ENCODE measurements at regions not wholly inside any gene's neighbourhood (a gene's known extent, or its start where the extent isn't known, plus 50 kb on each side); places are given as distances from the start of the nearest gene placed in this dataset.

- H3K4me3 ChIP-seq (ENCODE audit: low read length): no peak overlapping the region
- peaks cover 9% of the 10 kb centered on the region; the same call in 1 of the 2 replicates for H3K9me3 ChIP-seq (ENCODE audit: low read length)
- no peaks in the 10 kb centered on the region for H3K36me3 ChIP-seq (ENCODE audit: insufficient read depth, low read length)
- H3K79me2 ChIP-seq (ENCODE audit: low read length): no peaks in the 10 kb centered on the region
- H2AFZ ChIP-seq (ENCODE audit: low read length): no peak overlapping the region
- H3K27me3 ChIP-seq (ENCODE audit: low read length): no peaks in the 10 kb centered on the region
- H3K27ac ChIP-seq (ENCODE audit: low read length): no peak overlapping the region
- H3K9me2 ChIP-seq (replicated peaks; ENCODE audit: insufficient read depth, low read length): no peaks in the 10 kb centered on the region
- H4K20me1 ChIP-seq (ENCODE audit: insufficient read depth, low read depth, low read length): no peaks in the 10 kb centered on the region
- no peak overlapping the region for H3K4me2 ChIP-seq (ENCODE audit: low read depth, low read length, poor library complexity, severe bottlenecking)
- DNase-seq: no peak
- H3K4me1 ChIP-seq (ENCODE audit: low read length): no peaks in the 10 kb centered on the region
- no peak overlapping the region for H3K9ac ChIP-seq (ENCODE audit: low read length)
These were observed 1333.5 kb upstream of the CADM2 start for GRCh38 chr3:83625261-83625660.

GRCh38 chr3:83628471-83628870 lies 1330.3 kb upstream of the CADM2 start:
- Histone ChIP-seq H3K4me3 (ENCODE audit: low read length) (no peak overlapping the region), H3K36me3 (ENCODE audit: insufficient read depth, low read length) (no peaks in the 10 kb centered on the region), H3K9ac (ENCODE audit: low read length) (no peak overlapping the region), H3K27me3 (ENCODE audit: low read length) (no peaks in the 10 kb centered on the region), H4K20me1 (ENCODE audit: insufficient read depth, low read depth, low read length) (no peaks in the 10 kb centered on the region), H3K9me3 (ENCODE audit: low read length) (peaks cover 17% of the 10 kb centered on the region), H3K9me2 (replicated peaks; ENCODE audit: insufficient read depth, low read length) (no peaks in the 10 kb centered on the region), H2AFZ (ENCODE audit: low read length) (no peak overlapping the region), H3K4me2 (ENCODE audit: low read depth, low read length, poor library complexity, severe bottlenecking) (no peak overlapping the region), H3K27ac (ENCODE audit: low read length) (no peak overlapping the region), H3K4me1 (ENCODE audit: low read length) (no peaks in the 10 kb centered on the region), H3K79me2 (ENCODE audit: low read length) (no peaks in the 10 kb centered on the region)
- no peak for DNase-seq

GRCh38 chr3:83632526-83632925 lies 1326.3 kb upstream of the CADM2 start:
- Histone ChIP-seq H3K79me2 (ENCODE audit: low read length) (no peaks in the 10 kb centered on the region), H3K4me3 (ENCODE audit: low read length) (no peak overlapping the region), H3K9me3 (ENCODE audit: low read length) (peaks cover 31% of the 10 kb centered on the region), H3K9ac (ENCODE audit: low read length) (no peak overlapping the region), H4K20me1 (ENCODE audit: insufficient read depth, low read depth, low read length) (no peaks in the 10 kb centered on the region), H3K27me3 (ENCODE audit: low read length) (no peaks in the 10 kb centered on the region), H3K9me2 (replicated peaks; ENCODE audit: insufficient read depth, low read length) (no peaks in the 10 kb centered on the region), H2AFZ (ENCODE audit: low read length) (no peak overlapping the region), H3K4me1 (ENCODE audit: low read length) (no peaks in the 10 kb centered on the region), H3K27ac (ENCODE audit: low read length) (no peak overlapping the region), H3K4me2 (ENCODE audit: low read depth, low read length, poor library complexity, severe bottlenecking) (no peak overlapping the region), H3K36me3 (ENCODE audit: insufficient read depth, low read length) (no peaks in the 10 kb centered on the region)
- no peak for DNase-seq

GRCh38 chr3:83633758-83634157 lies 1325.0 kb upstream of the CADM2 start:
- DNase-seq: no peak
- Histone ChIP-seq H2AFZ (ENCODE audit: low read length) (no peak overlapping the region), H3K9me3 (ENCODE audit: low read length) (peaks cover 31% of the 10 kb centered on the region), H3K9me2 (replicated peaks; ENCODE audit: insufficient read depth, low read length) (no peaks in the 10 kb centered on the region), H3K27ac (ENCODE audit: low read length) (no peak overlapping the region), H3K27me3 (ENCODE audit: low read length) (no peaks in the 10 kb centered on the region), H3K36me3 (ENCODE audit: insufficient read depth, low read length) (no peaks in the 10 kb centered on the region), H3K4me2 (ENCODE audit: low read depth, low read length, poor library complexity, severe bottlenecking) (no peak overlapping the region), H4K20me1 (ENCODE audit: insufficient read depth, low read depth, low read length) (no peaks in the 10 kb centered on the region), H3K9ac (ENCODE audit: low read length) (no peak overlapping the region), H3K79me2 (ENCODE audit: low read length) (no peaks in the 10 kb centered on the region), H3K4me1 (ENCODE audit: low read length) (no peaks in the 10 kb centered on the region), H3K4me3 (ENCODE audit: low read length) (no peak overlapping the region)

GRCh38 chr3:83649692-83650091 lies 1309.1 kb upstream of the CADM2 start:
- peaks cover 46% of the 10 kb centered on the region for H3K9me3 ChIP-seq (ENCODE audit: low read length)
- no peak overlapping the region for H3K27ac ChIP-seq (ENCODE audit: low read length)
- no peaks in the 10 kb centered on the region for H3K4me1 ChIP-seq (ENCODE audit: low read length)
- H3K27me3 ChIP-seq (ENCODE audit: low read length): no peaks in the 10 kb centered on the region
- H4K20me1 ChIP-seq (ENCODE audit: insufficient read depth, low read depth, low read length): no peaks in the 10 kb centered on the region
- no peaks in the 10 kb centered on the region for H3K36me3 ChIP-seq (ENCODE audit: insufficient read depth, low read length)
- no peaks in the 10 kb centered on the region for H3K9me2 ChIP-seq (replicated peaks; ENCODE audit: insufficient read depth, low read length)
- no peak for DNase-seq
- no peak overlapping the region for H3K9ac ChIP-seq (ENCODE audit: low read length)
- H3K4me3 ChIP-seq (ENCODE audit: low read length): no peak overlapping the region
- H3K4me2 ChIP-seq (ENCODE audit: low read depth, low read length, poor library complexity, severe bottlenecking): no peak overlapping the region
- no peak overlapping the region for H2AFZ ChIP-seq (ENCODE audit: low read length)
- no peaks in the 10 kb centered on the region for H3K79me2 ChIP-seq (ENCODE audit: low read length)

- H3K4me2 ChIP-seq (ENCODE audit: low read depth, low read length, poor library complexity, severe bottlenecking): no peak overlapping the region
- peaks cover 32% of the 10 kb centered on the region for H3K9me3 ChIP-seq (ENCODE audit: low read length)
- no peak overlapping the region for H2AFZ ChIP-seq (ENCODE audit: low read length)
- H4K20me1 ChIP-seq (ENCODE audit: insufficient read depth, low read depth, low read length): no peaks in the 10 kb centered on the region
- DNase-seq: no peak
- no peak overlapping the region for H3K4me3 ChIP-seq (ENCODE audit: low read length)
- no peak overlapping the region for H3K27ac ChIP-seq (ENCODE audit: low read length)
- H3K9me2 ChIP-seq (replicated peaks; ENCODE audit: insufficient read depth, low read length): 0 out of 2 replicates have a peak, but pooled peaks cover 3% of the 10 kb centered on the region
- no peak overlapping the region for H3K9ac ChIP-seq (ENCODE audit: low read length)
- no peaks in the 10 kb centered on the region for H3K79me2 ChIP-seq (ENCODE audit: low read length)
- no peaks in the 10 kb centered on the region for H3K36me3 ChIP-seq (ENCODE audit: insufficient read depth, low read length)
- no peaks in the 10 kb centered on the region for H3K4me1 ChIP-seq (ENCODE audit: low read length)
- H3K27me3 ChIP-seq (ENCODE audit: low read length): no peaks in the 10 kb centered on the region
These were observed 1303.7 kb upstream of the CADM2 start for GRCh38 chr3:83655083-83655482.

GRCh38 chr3:83662381-83662960 lies 1296.3 kb upstream of the CADM2 start:
- no peaks in the 10 kb centered on the region for H4K20me1 ChIP-seq (ENCODE audit: insufficient read depth, low read depth, low read length)
- H3K9me2 ChIP-seq (replicated peaks; ENCODE audit: insufficient read depth, low read length): 0 out of 2 replicates have a peak, but pooled peaks cover 3% of the 10 kb centered on the region
- no peak overlapping the region for H2AFZ ChIP-seq (ENCODE audit: low read length)
- H3K9me3 ChIP-seq (ENCODE audit: low read length): peaks cover 14% of the 10 kb centered on the region
- H3K27me3 ChIP-seq (ENCODE audit: low read length): no peaks in the 10 kb centered on the region
- no peaks in the 10 kb centered on the region for H3K79me2 ChIP-seq (ENCODE audit: low read length)
- H3K9ac ChIP-seq (ENCODE audit: low read length): no peak overlapping the region
- DNase-seq: no peak
- H3K4me1 ChIP-seq (ENCODE audit: low read length): no peaks in the 10 kb centered on the region
- H3K36me3 ChIP-seq (ENCODE audit: insufficient read depth, low read length): no peaks in the 10 kb centered on the region
- H3K4me3 ChIP-seq (ENCODE audit: low read length): no peak overlapping the region
- H3K27ac ChIP-seq (ENCODE audit: low read length): no peak overlapping the region
- H3K4me2 ChIP-seq (ENCODE audit: low read depth, low read length, poor library complexity, severe bottlenecking): no peak overlapping the region

GRCh38 chr3:83670416-83670815 lies 1288.4 kb upstream of the CADM2 start:
- H3K9ac ChIP-seq (ENCODE audit: low read length): no peak overlapping the region
- no peaks in the 10 kb centered on the region for H3K79me2 ChIP-seq (ENCODE audit: low read length)
- no peaks in the 10 kb centered on the region for H3K9me2 ChIP-seq (replicated peaks; ENCODE audit: insufficient read depth, low read length)
- no peaks in the 10 kb centered on the region for H4K20me1 ChIP-seq (ENCODE audit: insufficient read depth, low read depth, low read length)
- no peak overlapping the region for H3K4me2 ChIP-seq (ENCODE audit: low read depth, low read length, poor library complexity, severe bottlenecking)
- H3K27ac ChIP-seq (ENCODE audit: low read length): no peak overlapping the region
- H3K4me3 ChIP-seq (ENCODE audit: low read length): no peak overlapping the region
- no peaks in the 10 kb centered on the region for H3K4me1 ChIP-seq (ENCODE audit: low read length)
- no peaks in the 10 kb centered on the region for H3K27me3 ChIP-seq (ENCODE audit: low read length)
- H2AFZ ChIP-seq (ENCODE audit: low read length): no peak overlapping the region
- peaks cover 29% of the 10 kb centered on the region for H3K9me3 ChIP-seq (ENCODE audit: low read length)
- H3K36me3 ChIP-seq (ENCODE audit: insufficient read depth, low read length): no peaks in the 10 kb centered on the region
- no peak for DNase-seq

All from Karpas-422 (cell line).